ENCODE measurements at regions not wholly inside any gene's neighbourhood (a gene's known extent, or its start where the extent isn't known, plus 50 kb on each side); places are given as distances from the start of the nearest gene placed in this dataset.
"Not testable (repeated sequence)": the region's sequence is repeated elsewhere in the genome, so short reads cannot be mapped to it uniquely, and the experiment has no call there.

DNA sequence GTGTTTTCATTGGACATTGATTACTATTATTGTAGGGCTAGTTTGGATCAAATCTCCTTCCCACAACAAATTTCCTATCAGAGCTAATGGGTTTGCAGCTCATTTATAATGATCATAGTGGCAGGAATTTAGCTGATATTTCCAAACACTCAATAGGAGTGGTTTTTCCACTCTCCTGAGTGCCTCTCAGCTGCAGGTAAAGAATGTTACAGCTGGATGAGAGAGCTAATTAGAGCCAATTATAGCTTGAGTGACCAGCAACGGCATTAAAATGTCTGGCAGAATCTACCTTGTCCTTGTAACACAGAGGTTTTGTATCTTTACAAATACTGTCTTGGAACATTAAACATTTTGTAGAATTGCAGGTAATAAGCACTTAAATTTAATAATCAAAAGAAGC, 602.8 kb upstream of the EPHA5 start:
- no peak for DNase-seq (ENCODE audit: low spot score)

DNA sequence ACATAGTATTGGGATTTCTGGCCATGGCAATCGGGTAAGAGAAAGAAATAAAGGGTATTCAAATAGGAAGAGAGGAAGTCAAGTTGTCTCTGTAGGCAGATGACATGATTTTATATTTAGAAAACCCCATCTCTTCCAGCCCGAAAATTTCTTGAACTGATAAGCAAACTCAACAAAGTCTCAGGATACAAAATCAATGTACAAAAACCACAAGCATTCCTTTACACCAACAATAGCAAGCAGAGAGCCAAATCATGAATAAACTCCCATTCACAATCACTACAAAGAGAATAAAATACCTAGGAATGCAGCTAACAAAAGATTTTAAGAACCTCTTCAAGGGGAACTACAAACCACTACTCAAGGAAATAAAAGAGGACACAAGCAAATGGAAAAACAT, 600.1 kb upstream of the EPHA5 start:
- DNase-seq (ENCODE audit: low spot score): not testable (repeated sequence)

- not testable (repeated sequence) for DNase-seq (ENCODE audit: low spot score)
These were observed 596.3 kb upstream of the EPHA5 start for GRCh38 chr4:66266554-66266953.

- no peak for DNase-seq (ENCODE audit: low spot score)
These were observed 595.7 kb upstream of the EPHA5 start for GRCh38 chr4:66266035-66266434.

GRCh38 chr4:66252291-66252690, 582.0 kb upstream of the EPHA5 start:
- DNase-seq (ENCODE audit: low spot score): no peak

DNA sequence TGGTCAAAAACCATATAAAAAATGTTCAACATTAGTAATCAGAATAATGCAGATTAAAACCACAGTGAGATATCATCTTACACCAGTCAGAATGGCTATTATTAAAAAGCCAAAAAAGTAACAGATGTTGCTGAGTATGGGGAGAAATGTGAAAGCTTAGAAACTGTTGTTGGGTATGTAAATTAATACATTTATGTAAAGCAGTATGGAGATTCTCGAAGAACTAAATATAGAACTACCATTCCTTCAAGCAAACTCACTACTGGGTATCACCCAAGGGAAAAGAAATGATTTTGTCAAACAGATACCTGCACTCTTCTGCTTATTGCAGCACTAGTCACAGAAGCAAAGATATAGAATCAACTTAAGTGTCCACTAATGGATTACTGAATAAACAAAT, 576.4 kb upstream of the EPHA5 start:
- DNase-seq (ENCODE audit: low spot score): no peak

- DNase-seq (ENCODE audit: low spot score): no peak
These were observed 565.6 kb upstream of the EPHA5 start for GRCh38 chr4:66235876-66236275.

- DNase-seq (ENCODE audit: low spot score): no peak
These were observed 559.6 kb upstream of the EPHA5 start for GRCh38 chr4:66229885-66230284.

DNA sequence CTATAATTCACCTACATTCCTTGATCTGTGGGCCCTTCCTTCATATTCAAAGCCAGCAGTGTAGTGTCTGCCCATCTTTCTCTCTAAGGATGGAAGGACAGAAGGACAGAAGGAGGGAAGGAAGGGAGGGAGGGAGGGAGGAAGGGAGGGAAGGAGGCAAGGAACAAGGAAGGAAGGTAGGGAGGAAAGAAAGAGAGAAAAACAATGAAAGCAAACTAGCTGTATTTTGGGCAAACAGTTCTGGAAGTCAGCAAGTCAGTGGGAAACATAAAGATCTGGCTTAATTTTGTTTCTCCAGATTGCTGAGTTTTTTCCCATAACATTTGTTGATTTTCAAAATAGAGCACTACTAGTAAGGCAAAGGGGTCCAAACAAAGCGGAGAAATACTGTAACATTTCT, 555.2 kb upstream of the EPHA5 start:
- DNase-seq (ENCODE audit: low spot score): no peak

DNA sequence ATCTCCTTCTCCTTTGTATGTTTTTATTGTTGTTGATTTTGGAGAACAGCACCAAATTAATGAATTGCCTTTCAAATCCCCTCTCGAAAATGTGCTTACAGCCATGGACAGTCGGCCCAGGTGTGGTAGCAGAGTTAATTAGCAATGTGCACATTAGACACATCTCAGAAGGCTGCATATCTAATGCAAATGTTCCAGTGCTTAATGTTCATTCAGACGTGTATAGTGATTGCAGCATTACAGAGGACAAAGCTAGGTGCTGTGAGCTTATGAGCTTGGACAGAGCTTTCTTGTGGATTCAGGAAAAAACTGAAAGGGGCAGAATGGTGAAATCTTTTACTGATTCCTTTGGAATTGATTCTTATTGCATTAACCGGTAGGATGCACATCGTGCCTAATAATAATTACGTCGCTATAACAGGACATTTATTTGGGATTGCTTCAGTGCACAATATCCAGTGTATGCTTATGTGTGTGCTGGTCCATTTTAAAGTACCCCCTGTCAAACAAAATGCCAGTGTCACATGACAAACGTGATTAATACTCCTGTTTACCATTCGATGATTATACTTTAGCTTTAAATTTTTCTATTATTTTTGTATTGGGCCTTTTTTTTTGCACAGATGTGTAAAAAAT, 552.9 kb upstream of the EPHA5 start:
- no peak for DNase-seq (ENCODE audit: low spot score)

DNA sequence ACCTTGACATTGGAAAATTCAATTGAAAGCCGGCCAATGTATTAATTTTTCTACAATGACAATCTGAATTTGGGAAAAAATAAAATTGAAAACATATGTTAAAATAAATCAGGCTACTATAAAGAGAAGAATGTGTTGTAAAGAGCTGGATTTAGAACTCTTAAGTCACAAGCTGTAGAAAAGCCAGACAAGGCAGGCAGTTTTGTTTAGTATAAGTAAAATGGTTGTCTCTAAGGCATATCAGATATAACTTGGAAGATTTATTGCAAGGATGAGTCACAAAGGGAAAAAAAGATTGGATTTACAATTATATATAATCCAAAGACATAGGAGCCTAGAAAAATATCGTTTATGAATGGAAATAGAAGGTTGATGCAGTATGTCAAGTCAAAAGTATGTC, 549.1 kb upstream of the EPHA5 start:
- no peak for DNase-seq (ENCODE audit: low spot score)

DNA sequence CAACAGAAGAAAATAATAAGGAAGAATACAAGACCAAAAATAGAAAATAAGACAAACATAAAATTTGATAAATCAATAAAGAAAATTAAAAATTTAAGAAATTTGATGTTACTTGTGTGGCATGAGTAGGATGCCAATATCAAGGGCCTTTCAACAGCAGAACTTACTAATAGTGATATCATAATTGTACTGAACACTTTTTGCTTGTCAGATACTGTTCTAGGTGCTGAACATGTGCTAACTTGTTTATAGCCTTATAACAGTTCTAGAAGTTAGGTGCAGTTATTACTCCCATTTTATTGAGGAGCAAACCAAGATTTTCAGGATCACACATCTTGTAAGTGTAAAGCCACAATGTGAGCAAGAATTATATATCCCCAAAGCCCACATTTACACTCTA, 546.0 kb upstream of the EPHA5 start:
- no peak for DNase-seq (ENCODE audit: low spot score)

DNA sequence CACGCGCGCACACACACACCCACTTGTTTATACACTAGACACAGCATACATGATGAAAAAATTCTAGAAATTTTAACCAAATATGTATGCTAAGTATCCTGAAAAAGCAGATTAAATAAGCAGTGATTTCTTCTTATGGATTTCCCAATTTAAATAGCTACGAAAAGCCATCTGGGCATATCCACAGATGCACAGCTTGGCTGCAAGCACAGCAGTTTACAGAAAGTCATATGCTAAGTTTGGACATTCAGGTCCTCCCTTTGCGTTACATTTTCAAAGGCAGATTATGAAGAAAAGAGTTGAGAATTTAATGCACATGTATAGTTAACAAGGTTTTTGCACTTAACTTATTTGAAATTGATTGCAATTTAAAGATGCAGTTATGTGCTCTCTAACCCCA, 542.2 kb upstream of the EPHA5 start:
- DNase-seq (ENCODE audit: low spot score): no peak

DNA sequence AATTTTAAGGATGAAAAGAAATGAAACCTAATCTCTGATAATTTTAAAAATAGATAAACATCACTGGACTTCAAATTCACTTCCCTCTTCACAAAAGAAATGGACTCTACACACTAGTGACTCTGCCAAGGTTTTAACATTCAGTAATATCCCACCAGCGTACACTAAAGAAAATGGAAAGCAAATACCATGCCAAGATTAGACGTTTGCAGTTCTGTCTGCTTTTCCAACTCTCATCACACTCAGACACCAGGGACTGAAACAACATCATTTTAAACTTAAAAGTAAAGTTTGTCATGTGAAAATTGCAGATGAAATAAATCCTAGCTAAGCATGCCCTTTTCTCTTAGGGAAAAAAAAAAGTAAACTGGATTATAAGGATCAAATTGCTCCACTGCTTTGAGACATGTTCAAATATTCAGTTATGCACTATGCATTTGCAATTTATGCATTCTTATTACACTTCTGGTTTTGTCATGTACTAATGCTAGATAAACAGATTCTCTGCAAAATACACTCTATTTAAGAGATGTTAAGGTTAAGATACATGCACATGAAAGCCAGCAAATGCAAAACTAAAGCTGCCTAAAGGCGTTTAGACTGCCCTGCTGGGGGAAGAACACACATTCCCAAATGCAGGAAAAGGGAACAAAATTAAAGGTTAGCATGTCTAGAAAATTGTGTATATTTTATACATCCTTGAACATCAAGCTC, 534.4 kb upstream of the EPHA5 start:
- no peak for DNase-seq (ENCODE audit: low spot score)

DNA sequence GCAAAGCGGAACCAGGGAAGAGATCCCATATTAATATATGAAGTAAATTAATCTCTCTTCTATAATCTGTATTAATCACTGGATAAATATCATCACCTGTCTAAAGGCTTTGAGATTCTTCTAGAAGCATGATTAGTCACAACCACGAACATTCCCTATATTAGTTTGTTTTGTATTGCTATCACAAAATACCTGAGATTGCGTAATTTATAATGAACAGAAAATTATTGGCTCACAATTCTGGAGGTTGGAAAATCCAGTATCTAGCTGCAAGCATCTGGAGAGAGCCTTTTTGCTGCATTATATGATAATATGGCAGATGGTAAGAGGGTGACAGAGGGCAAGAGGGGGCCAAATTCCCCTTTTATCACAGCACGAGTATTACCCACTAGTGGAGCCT, 532.6 kb upstream of the EPHA5 start:
- DNase-seq (ENCODE audit: low spot score): no peak

DNA sequence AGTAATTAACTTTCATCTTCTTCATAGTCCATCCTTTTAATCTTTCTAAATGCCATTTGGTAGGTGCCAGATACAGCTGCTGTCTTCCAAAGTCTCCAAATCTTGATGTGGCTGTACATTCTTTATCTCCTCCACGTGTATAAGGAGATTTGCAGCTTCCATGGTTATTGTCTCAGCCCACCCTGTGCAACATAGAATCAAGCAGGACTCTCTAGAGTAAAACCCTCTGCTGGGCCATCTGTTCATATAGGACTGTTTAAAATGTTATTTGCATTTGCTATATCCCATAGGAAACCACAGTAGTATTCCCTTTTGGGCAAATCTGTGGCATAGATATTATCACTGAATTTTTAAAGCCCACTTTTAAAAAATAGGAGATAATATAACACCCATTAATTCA, 527.2 kb upstream of the EPHA5 start:
- no peak for DNase-seq (ENCODE audit: low spot score)

DNA sequence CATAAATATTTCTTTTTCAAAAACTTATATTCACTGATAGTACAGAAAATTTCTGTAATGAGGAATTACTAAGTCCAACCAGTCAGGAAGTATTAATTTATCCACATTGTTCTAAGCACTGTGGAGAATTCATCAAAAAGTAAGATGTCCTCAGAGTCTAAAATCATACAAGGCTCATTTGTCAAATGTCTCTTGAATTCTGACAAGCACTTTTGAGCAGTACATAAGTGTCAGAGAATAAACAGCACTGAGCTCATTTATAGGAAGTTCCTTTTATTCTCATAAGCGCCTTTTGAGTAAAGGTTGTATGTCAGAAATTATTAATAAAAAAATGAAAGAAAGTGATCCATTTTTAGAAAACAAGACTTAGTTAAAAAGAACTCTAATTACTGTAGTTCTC, 523.2 kb upstream of the EPHA5 start:
- no peak for DNase-seq (ENCODE audit: low spot score)

- no peak for DNase-seq (ENCODE audit: low spot score)
These were observed 517.0 kb upstream of the EPHA5 start for GRCh38 chr4:66187175-66187720.

GRCh38 chr4:66186095-66186494, 515.8 kb upstream of the EPHA5 start:
- DNase-seq (ENCODE audit: low spot score): no peak

GRCh38 chr4:66182636-66183035, 512.3 kb upstream of the EPHA5 start:
- no peak for DNase-seq (ENCODE audit: low spot score)

DNA sequence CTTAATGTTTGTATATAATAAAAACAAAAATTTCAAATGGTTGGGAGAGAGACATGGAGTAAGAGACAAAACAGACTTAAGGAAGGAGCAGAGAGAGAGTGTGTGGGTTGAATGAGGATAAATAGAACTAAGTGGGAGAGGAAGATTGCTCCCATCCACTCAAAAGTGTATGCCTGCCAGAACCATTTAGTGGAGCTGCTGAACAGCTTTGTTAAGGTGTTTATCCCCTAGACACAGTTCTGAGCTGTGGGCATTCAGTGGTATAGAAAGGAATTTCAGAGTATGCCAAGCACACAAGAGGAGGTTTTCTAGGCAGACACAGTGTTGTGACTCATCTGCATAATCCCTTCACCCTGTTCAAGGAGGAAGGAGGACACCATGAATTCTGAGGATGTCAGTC, 508.6 kb upstream of the EPHA5 start:
- DNase-seq (ENCODE audit: low spot score): no peak

DNA sequence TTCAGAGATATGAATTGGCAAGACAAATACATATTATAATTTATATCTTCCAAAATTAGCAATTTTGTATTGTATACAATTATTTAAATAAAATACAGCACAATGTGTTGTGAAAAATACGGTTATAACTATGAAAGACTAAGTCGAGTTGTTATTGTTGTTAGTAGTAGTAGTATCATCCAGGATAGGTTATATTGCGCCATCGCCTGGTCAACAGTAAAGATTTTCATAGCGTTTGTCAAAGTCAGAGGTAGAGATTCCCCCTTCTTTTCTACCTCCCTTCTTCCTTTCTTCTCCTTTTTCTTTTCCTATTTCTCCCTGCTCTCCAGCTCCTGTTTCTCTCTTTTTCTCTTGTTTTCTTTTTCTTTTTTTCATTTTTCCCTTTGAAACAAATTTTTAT, 499.1 kb upstream of the EPHA5 start:
- DNase-seq (ENCODE audit: low spot score): no peak

DNA sequence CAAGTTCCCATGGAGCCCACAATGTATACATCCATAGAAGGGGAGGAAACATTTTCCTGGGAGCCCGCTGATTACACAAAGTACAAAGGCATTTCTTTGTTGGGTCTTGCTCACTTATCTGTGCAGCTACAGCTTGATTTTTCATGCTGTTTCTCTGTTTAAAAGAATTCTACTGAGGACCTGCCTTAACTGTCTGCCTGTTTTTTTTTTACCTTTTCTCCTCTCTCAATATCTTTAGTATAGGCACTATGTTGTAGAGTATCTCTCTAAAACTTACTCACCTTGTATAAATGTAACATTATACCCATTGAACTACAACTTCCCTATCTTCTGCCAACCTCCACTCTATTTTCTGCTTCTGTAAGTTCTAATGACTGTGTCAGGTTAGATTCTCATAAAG, 494.6 kb upstream of the EPHA5 start:
- DNase-seq (ENCODE audit: low spot score): no peak

- DNase-seq (ENCODE audit: low spot score): no peak
These were observed 490.3 kb upstream of the EPHA5 start for GRCh38 chr4:66160606-66161005.

Data from GM03348 (cell line).